ENCODE measurements at regions not wholly inside any gene's neighbourhood (a gene's known extent, or its start where the extent isn't known, plus 50 kb on each side); places are given as distances from the start of the nearest gene placed in this dataset.

- DNase-seq (ENCODE audit: extremely low read depth in 1 of 4, low spot score in 3 of 4) (no peak), ATAC-seq (no peak), FAIRE-seq (no peak)
- H3K27me3 ChIP-seq (ENCODE audit: control insufficient read depth in 2 of 2, insufficient read depth in 2 of 2, low read length in 2 of 2), result no peaks in the 10 kb centered on the region
- intact Hi-C loops (cut with micrococcal nuclease) (no loop called here), in situ Hi-C loops (cut with MboI) (no loop called here)
- H3K9me3 ChIP-seq (replicated peaks; ENCODE audit: control insufficient read depth, insufficient read depth, low read depth, low read length), result no peaks in the 10 kb centered on the region
- H4K20me1 ChIP-seq (replicated peaks; ENCODE audit: control insufficient read depth, insufficient read depth, low read length), result no peaks in the 10 kb centered on the region
- H3K9me1 ChIP-seq (ENCODE audit: control insufficient read depth, insufficient read depth, low read length), result no peaks in the 10 kb centered on the region
- TF ChIP-seq ATF6 (CRISPR knock-in tag; IDR thresholded peaks at IDR 0.05), result no peak
- no peak overlapping the region for H3K4me3 ChIP-seq
- H3K36me3 ChIP-seq (ENCODE audit: control insufficient read depth, insufficient read depth, low read length), result no peaks in the 10 kb centered on the region
- H2AFZ ChIP-seq (ENCODE audit: low read depth, low read length), result no peak overlapping the region
- no peak overlapping the region for H3K9ac ChIP-seq (ENCODE audit: insufficient read depth in 1 of 2, low read depth in 2 of 2, low read length in 2 of 2)
- whole genome bisulfite sequencing (ENCODE audit: insufficient coverage, low coverage, missing lambda C conversion rate), result 0% methylated on average over 2 of the region's 3 CpGs
- no peak overlapping the region for H3K27ac ChIP-seq (ENCODE audit: extremely low read depth, low read depth, low read length)
- CTCF ChIA-PET (ENCODE audit: low intra/inter-chr PET ratio), result no interaction called here
- no peak overlapping the region for H3K4me2 ChIP-seq (ENCODE audit: insufficient read depth, low read length)
- H3K79me2 ChIP-seq (ENCODE audit: control insufficient read depth, insufficient read depth, low read length), result no peaks in the 10 kb centered on the region
- POLR2A ChIA-PET, result no interaction called here
- no peaks in the 10 kb centered on the region for H3K4me1 ChIP-seq (replicated peaks in 1 of 2; ENCODE audit: control insufficient read depth in 2 of 2, insufficient read depth in 2 of 2, low read length in 2 of 2)
- BruUV-seq (replicated peaks), result no TSS peak
Observed at GRCh38 chr3:95408464-95408862, 1345.6 kb downstream of the NSUN3 start.

GRCh38 chr3:95418251-95418650, 1355.4 kb downstream of the NSUN3 start:
- Histone ChIP-seq H4K20me1 (replicated peaks; ENCODE audit: control insufficient read depth, insufficient read depth, low read length) (no peaks in the 10 kb centered on the region), H3K36me3 (ENCODE audit: control insufficient read depth, insufficient read depth, low read length) (no peaks in the 10 kb centered on the region), H3K4me3 (no peak overlapping the region), H3K4me2 (ENCODE audit: insufficient read depth, low read length) (no peak overlapping the region), H3K27ac (ENCODE audit: extremely low read depth, low read depth, low read length) (no peak overlapping the region), H3K9ac (ENCODE audit: insufficient read depth in 1 of 2, low read depth in 2 of 2, low read length in 2 of 2) (no peak overlapping the region), H2AFZ (ENCODE audit: low read depth, low read length) (no peak overlapping the region), H3K79me2 (ENCODE audit: control insufficient read depth, insufficient read depth, low read length) (no peaks in the 10 kb centered on the region), H3K9me3 (replicated peaks; ENCODE audit: control insufficient read depth, insufficient read depth, low read depth, low read length) (no peaks in the 10 kb centered on the region), H3K27me3 (ENCODE audit: control insufficient read depth in 2 of 2, insufficient read depth in 2 of 2, low read length in 2 of 2) (no peaks in the 10 kb centered on the region), H3K9me1 (ENCODE audit: control insufficient read depth, insufficient read depth, low read length) (no peaks in the 10 kb centered on the region), H3K4me1 (replicated peaks in 1 of 2; ENCODE audit: control insufficient read depth in 2 of 2, insufficient read depth in 2 of 2, low read length in 2 of 2) (no peaks in the 10 kb centered on the region)
- ChIA-PET POLR2A (no interaction called here), CTCF (ENCODE audit: low intra/inter-chr PET ratio) (no interaction called here)
- in situ Hi-C loops (cut with MboI) (no loop called here), intact Hi-C loops (cut with micrococcal nuclease) (no loop called here)
- WGBS (ENCODE audit: insufficient coverage, low coverage, missing lambda C conversion rate), result 6% methylated on average over 3 of the region's 6 CpGs
- FAIRE-seq (no peak), DNase-seq (ENCODE audit: extremely low read depth in 1 of 4, low spot score in 3 of 4) (no peak), ATAC-seq (no peak)
- no TSS peak for BruUV-seq (replicated peaks)
- TF ChIP-seq CBX1 (IDR thresholded peaks at IDR 0.05; ENCODE audit: low read depth) (no peak), TCF15 (CRISPR knock-in tag; IDR thresholded peaks at IDR 0.05) (no peak), HDAC1 (IDR thresholded peaks at IDR 0.05) (no peak), ZNF175 (CRISPR knock-in tag; IDR thresholded peaks at IDR 0.05; ENCODE audit: low read depth) (no peak), ZNF668 (CRISPR knock-in tag; IDR thresholded peaks at IDR 0.05) (no peak), STAT6 (CRISPR knock-in tag; IDR thresholded peaks at IDR 0.05) (no peak), MAFK (IDR thresholded peaks at IDR 0.05; ENCODE audit: low read length) (no peak)

Data from K562 (cell line).